ENCODE measurements at regions not wholly inside any gene's neighbourhood (a gene's known extent, or its start where the extent isn't known, plus 50 kb on each side); places are given as distances from the start of the nearest gene placed in this dataset.

GRCh38 chr16:13552062-13552959 lies 367.6 kb upstream of the ERCC4 start:
- Histone ChIP-seq H3K4me1 (ENCODE audit: control insufficient read depth, insufficient read depth, low read length) (no peaks in the 10 kb centered on the region), H3K27me3 (ENCODE audit: control insufficient read depth, insufficient read depth, low read length) (no peaks in the 10 kb centered on the region), H3K23ac (ENCODE audit: low read depth, low read length) (no peak overlapping the region), H3K79me1 (ENCODE audit: low read depth in 1 of 2, low read length in 2 of 2) (no peaks in the 10 kb centered on the region), H3K56ac (ENCODE audit: extremely low read depth, insufficient read depth, low read length) (no peak overlapping the region), H3K4me3 (ENCODE audit: insufficient read depth, low read depth, low read length) (no peak overlapping the region), H2BK20ac (ENCODE audit: low read depth, low read length) (no peak overlapping the region), H4K91ac (ENCODE audit: insufficient read depth, low read depth, low read length) (no peak overlapping the region), H4K5ac (ENCODE audit: low read depth, low read length) (no peak overlapping the region), H3K36me3 (ENCODE audit: control insufficient read depth, insufficient read depth, low read length) (no peaks in the 10 kb centered on the region), H2BK15ac (ENCODE audit: low read depth, low read length) (no peak overlapping the region), H3K4me2 (ENCODE audit: low read depth, low read length) (no peak overlapping the region), H3K9ac (ENCODE audit: low read depth, low read length) (no peak overlapping the region), H2AFZ (replicated peaks; ENCODE audit: low read length, poor library complexity) (no peak overlapping the region), H4K8ac (ENCODE audit: low read depth in 2 of 2, low read length in 2 of 2) (no peak overlapping the region), H3K9me3 (ENCODE audit: control insufficient read depth, insufficient read depth, low read length) (peaks cover 12% of the 10 kb centered on the region), H2AK9ac (replicated peaks; ENCODE audit: low read depth, low read length, poor library complexity) (no peak overlapping the region), H3K18ac (ENCODE audit: low read depth, low read length) (no peak overlapping the region), H4K20me1 (ENCODE audit: insufficient read depth, low read length) (no peaks in the 10 kb centered on the region), H3K27ac (ENCODE audit: insufficient read depth, low read length) (no peak overlapping the region), H3K14ac (replicated peaks; ENCODE audit: low read depth, low read length) (no peak overlapping the region), H2BK120ac (ENCODE audit: low read depth, low read length) (no peak overlapping the region), H2BK5ac (ENCODE audit: low read depth, low read length, poor library complexity, severe bottlenecking) (no peak overlapping the region), H3K4ac (ENCODE audit: low read depth, low read length) (no peak overlapping the region), H3K9me1 (ENCODE audit: insufficient read depth, low read length) (no peaks in the 10 kb centered on the region), H2AK5ac (ENCODE audit: low read depth, low read length) (no peak overlapping the region)
- no peak for ATAC-seq (ENCODE audit: low read depth)
- no peak for DNase-seq
- POLR2A ChIA-PET (ENCODE audit: unreplicated experiment): no interaction called here
- no peak for TF ChIP-seq RCOR1 (IDR thresholded peaks at IDR 0.05; ENCODE audit: insufficient replicate concordance, low read length)
- TF ChIP-seq RFX5 (IDR thresholded peaks at IDR 0.05; ENCODE audit: low read depth, low read length): no peak
- TF ChIP-seq FOS (IDR thresholded peaks at IDR 0.05; ENCODE audit: low read depth, low read length): no peak
- no peak for TF ChIP-seq NFE2L2 (IDR thresholded peaks at IDR 0.05; ENCODE audit: low read depth, low read length)
- TF ChIP-seq RAD21 (IDR thresholded peaks at IDR 0.05; ENCODE audit: low read length): no peak
- no peak for TF ChIP-seq SMC3 (IDR thresholded peaks at IDR 0.05; ENCODE audit: low read depth, low read length)
- intact Hi-C loops (cut with micrococcal nuclease) (no loop called here), dilution Hi-C loops (cut with HindIII; ENCODE audit: low sequenced_read_pairs, unreplicated experiment) (no loop called here), in situ Hi-C loops (cut with MboI; ENCODE audit: low sequenced_read_pairs) (no loop called here)
- CTCF ChIA-PET: no interaction called here
- no TSS peak for BruUV-seq (replicated peaks)
- no CpG with 5 or more reads among the region's 15 CpGs for WGBS, 2 experiments (ENCODE audit: extremely low coverage in 2 of 2, insufficient read length in 1 of 2)

All from IMR-90 (cell line).